Prostate gland (tissue), 2 donors: ENCODE measurements at regions not wholly inside any gene's neighbourhood (a gene's known extent, or its start where the extent isn't known, plus 50 kb on each side); places are given as distances from the start of the nearest gene placed in this dataset.

Experiments used
- CTCF ChIP-seq, 4 experiments: fragments of 200-600 bp in 2 of 4; fragments of 450-650 bp in 2 of 4; sonication (generic) in 2 of 4; IDR thresholded peaks; 1 replicate in 3 of 4; 2 replicates in 1 of 4; pipeline ENCODE4 v1.5.1; 2016 to 2019; ENCODE audit warnings: antibody characterized with exemption in 4 of 4, mild to moderate bottlenecking in 2 of 4, moderate library complexity in 2 of 4
- POLR2A ChIP-seq: fragments of 450-650 bp; IDR thresholded peaks from one replicate; pipeline ENCODE4 v1.6.1; 2016; ENCODE audit warnings: antibody characterized with exemption, mild to moderate bottlenecking

GRCh38 chr7:22049766-22050500 is 104.2 kb upstream of the CDCA7L start:
- no peak for TF ChIP-seq CTCF (IDR thresholded peaks at IDR 0.05)
- TF ChIP-seq POLR2A: no peak
